Erythroblast (primary cell): ENCODE measurements at regions not wholly inside any gene's neighbourhood (a gene's known extent, or its start where the extent isn't known, plus 50 kb on each side); places are given as distances from the start of the nearest gene placed in this dataset.
"Not testable (repeated sequence)": the region's sequence is repeated elsewhere in the genome, so short reads cannot be mapped to it uniquely, and the experiment has no call there.

Experiments
- DNase-seq, 2 experiments: peaks; one replicate each; lab custom pipeline; 2025; lab: John Stamatoyannopoulos, UW
- GATA1 ChIP-seq: IDR thresholded peaks from 2 replicates; pipeline ENCODE4 v1.6.1; 2011; ENCODE audit warnings: low read depth, mild to moderate bottlenecking, control low read depth, low read length, moderate library complexity
- POLR2A ChIP-seq: IDR thresholded peaks from 2 replicates; pipeline ENCODE4 v1.6.1; 2011; ENCODE audit warnings: mild to moderate bottlenecking, low read length

DNA sequence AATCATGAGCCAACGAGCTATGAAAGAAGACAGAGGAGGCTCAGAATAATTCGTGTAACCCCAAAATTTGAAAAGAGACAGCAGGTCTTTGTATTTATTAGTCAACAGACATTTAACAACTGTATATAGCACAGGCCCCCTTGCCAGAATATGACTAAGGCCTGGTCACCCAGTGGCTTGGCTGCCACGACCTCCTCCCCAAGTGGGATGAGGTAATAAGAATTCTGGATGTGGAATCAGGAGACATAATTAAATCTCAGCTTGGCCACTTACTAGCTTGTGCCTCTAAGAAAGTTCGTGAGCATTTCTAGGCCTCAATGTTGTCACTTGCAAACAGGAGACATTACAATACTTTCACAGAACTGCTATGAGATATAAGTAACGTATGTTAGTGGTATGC lies 134.2 kb upstream of the TNFSF4 start:
- DNase-seq: no peak
- TF ChIP-seq GATA1 (no peak), POLR2A (no peak)

DNA sequence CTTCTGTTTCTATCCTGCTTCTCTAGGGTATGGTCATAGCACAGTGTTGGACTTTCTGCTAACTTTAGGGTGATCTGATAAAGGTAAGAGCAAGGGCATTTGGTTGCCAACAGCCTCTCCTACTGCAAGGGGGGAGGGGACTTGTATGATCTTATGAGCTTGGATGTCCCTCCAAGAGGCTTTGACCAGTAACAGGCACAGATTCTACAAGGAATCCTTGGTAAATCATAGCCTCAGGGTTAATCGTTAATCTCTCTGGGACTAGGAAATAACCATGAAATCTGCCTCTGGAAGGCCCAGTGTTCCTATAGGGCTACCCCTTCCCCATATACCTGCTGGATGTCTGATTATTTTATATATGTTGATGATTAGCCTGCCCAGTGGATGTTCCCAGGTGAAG lies 134.8 kb upstream of the TNFSF4 start:
- DNase-seq: no peak
- TF ChIP-seq GATA1: no peak
- TF ChIP-seq POLR2A: no peak

DNA sequence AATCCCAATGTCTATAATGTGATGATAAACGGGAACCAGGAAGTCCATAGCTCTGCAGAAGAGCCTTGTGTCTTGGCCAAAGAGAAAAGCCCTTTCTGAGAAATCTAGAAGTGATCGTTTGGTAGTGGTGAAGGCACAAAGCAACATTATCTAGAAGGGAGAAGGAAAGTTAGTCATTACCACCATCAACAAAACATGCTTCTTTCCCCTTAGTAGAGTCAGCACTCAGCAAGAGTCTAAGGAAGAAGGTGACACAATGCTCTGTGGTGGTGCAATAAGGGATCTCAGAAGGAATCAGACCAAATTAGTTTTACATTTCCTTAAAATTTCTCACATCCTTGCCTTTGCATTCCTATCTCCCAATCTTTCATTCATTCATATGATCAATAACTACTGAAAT lies 134.4 kb upstream of the PRDX6 start:
- TF ChIP-seq GATA1 (no peak), POLR2A (no peak)
- DNase-seq: no peak

DNA sequence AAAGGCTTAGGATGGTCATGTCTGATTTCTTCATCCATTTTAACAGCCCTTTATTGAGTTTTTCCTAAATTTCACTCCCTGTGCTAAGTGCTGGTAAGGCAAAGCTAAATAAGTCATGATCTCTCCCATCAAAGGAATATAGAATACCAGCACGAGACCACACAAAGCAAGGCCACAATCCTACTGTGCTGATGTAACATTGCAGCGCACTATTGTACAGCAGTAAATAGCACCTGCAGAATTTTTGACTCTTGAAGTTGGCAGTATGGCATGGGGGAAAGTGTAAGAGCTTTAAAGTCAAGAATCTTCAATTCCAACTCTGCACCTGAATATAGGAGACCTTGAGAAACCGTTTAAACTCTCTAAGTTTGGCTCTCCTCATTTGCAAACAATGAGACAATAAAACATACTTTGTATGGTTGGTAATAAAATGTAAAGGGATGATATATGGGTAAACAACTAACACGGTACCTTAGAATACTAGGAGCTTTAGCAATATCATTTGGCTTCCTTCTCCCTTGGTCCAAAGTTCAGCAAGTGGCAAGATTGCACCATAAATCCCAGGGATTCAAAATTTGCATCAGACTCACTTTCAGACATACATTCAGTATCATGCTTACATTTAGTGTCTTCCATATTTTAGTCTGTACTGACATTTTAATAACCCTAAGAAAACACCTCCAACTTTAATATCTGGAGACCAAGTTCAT lies 132.9 kb upstream of the PRDX6 start:
- TF ChIP-seq POLR2A: no peak
- no peak for TF ChIP-seq GATA1

DNA sequence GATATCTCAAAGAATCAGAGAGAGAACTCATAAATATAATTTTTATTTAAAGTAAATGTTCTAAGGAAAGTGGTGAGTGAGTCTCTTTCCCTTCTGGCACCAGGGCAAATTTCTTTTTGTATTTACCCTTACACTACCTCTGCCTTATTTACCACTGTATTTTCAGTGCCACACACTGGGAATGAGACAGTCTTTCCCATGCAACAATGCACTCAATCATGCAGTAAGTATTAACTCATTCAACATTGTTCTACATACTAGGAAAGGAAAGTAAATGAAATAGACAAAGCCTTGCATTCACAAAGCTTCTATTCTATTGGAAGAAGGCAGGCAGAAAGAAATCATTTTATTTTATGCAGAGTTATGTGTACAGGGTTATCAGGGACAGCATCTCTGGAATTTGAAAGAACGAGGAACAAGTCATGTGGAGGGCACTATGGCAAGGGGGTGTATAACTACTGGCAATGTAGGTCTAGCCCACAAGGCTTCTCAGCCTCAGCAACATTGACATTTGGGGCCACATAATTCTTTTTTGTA lies 129.8 kb upstream of the PRDX6 start:
- TF ChIP-seq POLR2A (no peak), GATA1 (no peak)
- no peak for DNase-seq

More for the DNA sequence above, 132.9 kb upstream of the PRDX6 start:
- DNase-seq: no peak

DNA sequence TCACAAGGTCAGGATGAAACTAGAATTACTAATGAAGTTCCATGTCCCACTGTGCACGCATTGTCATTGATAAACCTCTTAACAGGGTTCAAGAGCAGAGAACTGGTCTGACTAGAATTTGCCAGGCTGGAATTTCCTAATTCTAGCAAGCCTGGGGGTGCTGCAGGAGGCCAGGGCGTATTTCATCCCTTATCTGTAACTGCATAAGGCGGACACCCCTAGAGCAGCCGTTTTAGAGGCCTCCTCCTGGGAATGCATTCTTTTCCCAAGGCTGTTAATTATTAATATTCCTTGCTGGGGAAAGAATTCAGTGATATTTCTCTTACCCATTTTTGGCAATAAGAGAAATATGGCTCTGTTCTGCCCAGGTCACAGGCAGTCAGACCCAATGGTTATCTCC lies 124.5 kb upstream of the PRDX6 start:
- not testable (repeated sequence) for DNase-seq

DNA sequence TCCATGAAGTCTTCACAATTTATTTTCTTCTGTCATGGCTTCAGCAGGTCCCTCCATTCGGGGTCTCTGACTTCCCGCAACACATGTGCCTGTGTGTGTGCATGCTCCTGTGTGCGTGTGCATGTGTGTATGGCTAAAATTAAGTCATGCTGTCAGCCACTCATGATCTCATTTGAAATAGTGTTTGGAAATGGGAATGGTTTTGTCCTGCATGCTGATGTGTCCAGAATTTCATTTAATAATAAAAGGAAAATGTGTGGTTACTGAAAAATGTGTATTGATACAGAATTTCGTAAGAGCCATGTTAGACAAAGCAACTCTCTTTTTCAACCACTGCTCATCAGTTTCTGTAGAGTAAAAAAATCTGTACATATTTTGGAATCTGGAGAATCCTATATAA lies 123.8 kb upstream of the PRDX6 start:
- DNase-seq: no peak
- TF ChIP-seq GATA1: no peak
- TF ChIP-seq POLR2A: no peak

DNA sequence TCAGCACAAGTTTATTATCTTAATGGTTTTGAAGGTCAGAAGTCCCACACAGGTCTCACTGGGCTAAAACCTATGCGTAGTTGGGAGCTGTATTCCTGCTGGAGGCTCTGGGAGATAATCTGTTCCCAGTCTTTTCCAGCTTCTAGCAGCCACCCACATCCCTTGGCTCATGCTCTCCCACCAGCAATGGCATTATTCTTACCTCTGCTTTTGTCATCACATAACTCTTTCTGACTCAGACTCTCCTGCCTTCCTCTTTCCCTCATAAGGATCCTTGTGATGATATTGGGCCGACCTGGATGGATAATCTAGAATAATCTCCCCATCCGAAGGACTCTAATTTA lies 122.2 kb upstream of the PRDX6 start:
- no peak for TF ChIP-seq GATA1
- DNase-seq: no peak

DNA sequence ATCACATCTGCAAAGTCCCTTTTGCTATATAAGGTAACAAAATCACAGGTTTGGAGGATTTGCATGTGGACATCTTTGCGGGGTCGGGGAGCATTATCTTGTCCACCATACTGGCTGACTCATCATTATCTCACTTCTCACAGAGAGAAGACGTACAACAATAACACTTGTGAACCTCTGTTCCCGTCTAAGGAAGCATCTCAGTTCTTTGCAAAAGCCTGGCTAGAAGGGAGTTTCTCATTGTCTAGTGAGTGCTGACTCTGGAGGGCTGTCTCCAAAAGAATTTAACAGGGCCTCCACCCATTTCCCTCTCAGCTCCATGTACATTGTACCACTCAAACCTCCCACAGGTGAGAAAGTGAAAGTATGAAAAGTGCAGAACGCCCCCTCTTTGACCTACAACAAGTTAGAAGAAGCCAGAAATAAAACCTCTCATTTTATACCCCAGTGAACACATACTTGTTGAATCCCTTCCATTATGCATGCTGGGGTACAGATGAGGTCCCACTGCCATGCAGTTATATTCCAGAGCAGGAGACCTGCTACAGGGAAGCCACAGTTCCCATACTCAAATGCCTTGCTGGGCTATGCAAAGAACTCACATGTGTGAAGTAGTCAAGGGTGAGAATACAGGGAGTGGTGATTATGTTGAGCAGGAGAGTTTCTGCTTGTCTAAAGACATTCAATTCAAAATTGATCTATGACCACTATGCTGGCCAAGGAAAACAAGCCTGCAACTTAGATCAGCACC lies 121.7 kb upstream of the PRDX6 start:
- peak; percentile 41 to 60 for DNase-seq
- TF ChIP-seq POLR2A: no peak

DNA sequence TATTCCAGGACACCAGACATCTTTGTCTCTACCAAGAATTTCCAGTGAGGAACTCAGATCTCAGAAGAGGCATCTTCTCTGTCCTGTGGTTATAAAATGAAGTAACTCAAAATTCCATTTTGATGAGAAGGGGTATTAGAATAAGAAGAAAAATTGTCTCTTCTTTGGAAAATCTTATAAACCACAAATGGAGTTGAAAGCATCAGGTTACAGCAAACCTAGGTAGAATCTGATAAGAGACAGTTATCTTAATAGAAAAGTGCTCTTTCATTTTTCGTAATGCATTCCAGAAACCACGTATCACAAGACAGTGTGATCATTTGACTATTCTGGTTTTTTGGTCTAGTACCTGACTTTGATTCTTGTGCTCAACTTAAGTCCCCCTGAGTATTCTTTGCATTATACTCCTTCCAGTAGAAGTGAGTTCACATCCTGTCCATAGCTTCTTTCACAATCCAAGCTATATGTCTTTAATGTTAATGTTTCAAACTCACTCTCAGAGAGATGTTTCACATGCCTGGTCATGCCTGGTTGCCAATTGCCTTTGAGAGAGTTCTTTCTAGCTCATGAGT lies 120.9 kb upstream of the PRDX6 start:
- TF ChIP-seq GATA1: no peak
- no peak for TF ChIP-seq POLR2A
- no peak for DNase-seq

DNA sequence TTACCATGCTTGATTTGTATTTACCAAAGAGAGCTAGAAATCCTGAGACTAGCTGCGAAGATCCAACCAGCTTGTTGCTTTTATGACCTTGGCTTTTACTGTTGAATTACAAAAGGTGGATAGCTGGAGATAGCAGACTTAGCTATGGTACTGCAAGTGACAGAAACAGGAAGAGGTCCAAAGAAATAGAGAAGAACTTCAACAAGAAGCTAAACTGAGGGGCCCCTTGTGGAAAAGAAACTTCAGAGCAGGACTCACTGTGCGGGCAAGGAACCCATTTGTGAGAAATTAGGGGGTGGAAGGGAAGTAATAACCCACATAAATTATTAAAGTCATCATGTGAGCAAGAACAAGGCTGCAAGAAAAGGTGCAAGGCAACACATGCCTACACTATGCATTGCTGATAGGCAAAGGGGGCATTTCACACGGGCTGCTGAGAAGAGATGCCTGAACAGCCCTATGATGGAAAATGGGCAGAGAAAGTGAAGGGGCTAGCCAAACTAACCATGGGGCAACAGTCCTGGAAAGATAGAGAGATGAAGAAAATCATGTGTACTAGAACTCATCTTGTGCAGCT lies 116.6 kb upstream of the PRDX6 start:
- DNase-seq: no peak
- TF ChIP-seq POLR2A (no peak), GATA1 (no peak)

DNA sequence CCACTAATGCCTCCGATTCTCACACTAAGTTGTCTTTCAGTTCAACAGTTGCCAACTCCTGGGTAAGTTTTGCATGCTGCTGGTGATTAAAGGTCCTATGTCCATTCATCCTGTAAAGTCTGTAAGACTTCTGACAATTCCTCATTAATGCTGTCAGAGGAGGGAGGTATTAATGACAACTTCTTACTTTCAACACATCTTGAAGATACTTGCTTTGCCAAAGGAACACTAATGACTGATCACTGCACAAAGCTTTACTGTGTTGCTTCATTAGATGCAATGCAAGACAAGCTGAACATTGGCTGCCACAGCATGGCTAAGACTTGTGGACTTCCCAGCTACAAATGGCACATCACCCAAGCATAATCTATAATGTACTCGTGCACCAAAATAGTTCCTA lies 114.6 kb upstream of the PRDX6 start:
- no peak for DNase-seq
- TF ChIP-seq POLR2A (no peak), GATA1 (no peak)

DNA sequence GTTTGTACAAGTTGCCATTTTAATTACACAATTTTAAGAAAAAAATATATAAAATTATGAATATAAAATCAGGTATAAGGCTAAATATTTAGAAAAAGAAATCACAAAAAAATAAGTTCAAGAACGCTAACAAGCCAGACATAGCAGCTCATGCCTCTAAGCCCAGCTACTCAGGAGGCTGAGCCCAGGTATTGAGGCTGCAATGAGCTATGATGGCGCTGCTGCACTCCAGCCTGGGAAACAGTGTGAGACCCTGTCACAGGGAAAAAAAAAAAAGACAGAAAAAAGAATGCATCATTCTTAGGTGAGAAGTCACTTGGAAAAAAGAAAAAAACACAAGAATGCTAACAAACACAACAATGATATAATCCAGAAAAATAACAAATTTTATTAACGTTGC lies 112.3 kb upstream of the PRDX6 start:
- no peak for TF ChIP-seq GATA1
- TF ChIP-seq POLR2A: no peak

DNA sequence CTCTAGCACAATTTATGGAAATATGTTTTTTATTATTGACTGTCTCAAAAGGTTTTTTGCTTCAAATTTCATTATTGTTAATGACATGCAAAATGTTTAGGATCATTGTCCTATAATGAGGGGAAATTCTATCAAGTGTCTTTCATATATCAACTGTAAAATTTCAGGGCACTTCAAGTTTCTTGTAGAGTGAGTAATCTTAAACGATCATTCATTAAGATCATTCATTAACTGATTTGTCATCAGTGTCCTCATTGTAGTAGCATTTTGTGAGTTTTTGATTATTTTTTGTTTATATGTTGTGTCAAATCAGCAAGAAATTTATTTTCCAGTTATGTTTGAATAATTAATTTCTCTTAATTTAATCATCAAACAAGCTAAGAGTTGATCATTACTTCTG lies 111.8 kb upstream of the PRDX6 start:
- DNase-seq: no peak
- TF ChIP-seq POLR2A (no peak), GATA1 (no peak)

More for the DNA sequence above, 112.3 kb upstream of the PRDX6 start:
- DNase-seq: no peak
